ENCODE measurements at regions not wholly inside any gene's neighbourhood (a gene's known extent, or its start where the extent isn't known, plus 50 kb on each side); places are given as distances from the start of the nearest gene placed in this dataset.
"Not testable (repeated sequence)": the region's sequence is repeated elsewhere in the genome, so short reads cannot be mapped to it uniquely, and the experiment has no call there.

DNA sequence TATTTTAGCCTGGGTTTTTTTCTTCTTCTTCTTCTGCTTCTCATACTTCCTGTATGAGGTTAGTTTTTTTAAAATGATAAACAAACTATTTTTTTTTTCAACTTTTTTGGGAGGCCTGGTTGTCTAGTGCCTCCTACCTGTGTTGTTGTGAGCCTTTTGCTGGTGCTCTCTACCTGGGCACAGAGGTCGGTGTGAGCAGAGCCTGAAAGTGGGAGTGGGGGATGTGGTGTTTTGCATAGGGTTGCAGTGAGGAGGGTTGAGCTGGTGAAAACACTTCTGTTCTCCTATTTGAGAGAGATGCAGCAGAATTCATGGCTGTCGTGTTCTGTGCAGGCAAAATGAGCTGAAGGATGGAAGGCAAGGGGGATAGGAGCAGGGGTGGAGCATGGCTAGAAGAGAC lies 232.7 kb upstream of the PLGLB2 start:
- not testable (repeated sequence) for DNase-seq (ENCODE audit: low spot score)

DNA sequence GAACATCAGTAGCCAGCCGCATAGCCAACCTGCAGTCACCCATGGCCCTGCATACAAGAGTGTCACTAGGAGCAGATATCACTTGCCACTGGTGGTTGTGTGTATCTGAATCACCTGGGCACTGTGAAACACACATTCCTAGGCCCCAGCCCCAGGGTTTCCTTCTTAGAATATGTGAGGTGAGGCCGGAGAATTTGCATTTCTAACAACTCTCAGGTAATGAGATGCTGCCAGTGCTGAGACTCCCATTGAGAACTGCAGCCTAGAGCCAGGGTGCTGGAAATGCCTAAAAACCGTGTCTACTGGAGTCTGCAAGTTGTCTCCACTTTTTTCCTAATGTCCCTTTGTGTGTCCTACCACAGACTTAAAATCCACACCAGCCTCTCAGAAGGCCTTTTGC lies 232.0 kb upstream of the PLGLB2 start:
- not testable (repeated sequence) for DNase-seq (ENCODE audit: low spot score)

DNA sequence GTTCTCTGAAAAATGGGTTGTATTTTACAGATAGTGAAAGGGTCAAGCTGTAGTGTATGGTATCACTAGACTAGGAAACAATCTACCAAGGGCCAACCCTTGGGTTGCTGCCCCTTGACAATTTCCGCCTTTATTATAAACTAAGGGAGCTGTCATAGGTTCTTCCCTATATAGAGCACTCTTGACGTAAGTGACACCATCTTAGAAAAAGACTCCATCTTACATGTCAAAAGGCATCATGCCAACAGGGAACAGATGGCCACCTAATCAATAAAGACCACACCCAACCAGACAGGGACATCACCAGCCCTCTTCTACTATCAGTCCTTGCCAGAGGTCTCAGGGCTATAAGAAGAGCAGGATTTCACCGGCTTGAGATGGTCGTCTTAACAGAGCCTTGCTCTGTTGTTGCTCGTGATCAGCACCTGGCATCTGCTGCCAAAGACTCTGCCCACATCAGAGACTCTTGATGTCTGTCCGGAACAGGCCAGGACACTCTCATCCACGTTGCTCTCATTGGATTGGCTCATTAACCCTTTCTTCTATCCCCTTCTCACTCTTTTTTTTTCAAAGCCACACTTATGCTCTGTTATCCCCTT lies 231.4 kb upstream of the PLGLB2 start:
- DNase-seq (ENCODE audit: low spot score), result not testable (repeated sequence)

- DNase-seq (ENCODE audit: low spot score), result not testable (repeated sequence)
Measured at GRCh38 chr2:87517438-87517837, 230.4 kb upstream of the PLGLB2 start.

DNA sequence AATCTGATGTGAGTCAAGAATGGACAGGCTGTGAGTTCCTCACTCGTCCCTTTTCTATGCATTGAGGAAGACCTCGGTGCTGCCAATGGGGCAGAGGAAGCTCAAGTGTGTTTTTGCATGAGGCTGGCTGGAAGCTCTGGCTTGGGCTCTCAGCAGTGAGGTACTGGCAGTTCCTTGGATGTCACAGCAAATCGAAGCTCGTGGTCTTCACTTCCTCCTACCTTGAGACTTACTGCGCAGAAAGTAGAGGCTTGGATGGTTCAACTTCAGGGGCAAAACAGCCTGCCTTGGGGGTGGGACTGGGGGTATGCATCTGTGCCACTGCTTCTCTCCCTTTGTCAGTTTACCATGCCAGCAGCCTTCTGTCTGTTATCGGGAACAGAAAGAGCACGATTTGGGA lies 229.8 kb upstream of the PLGLB2 start:
- DNase-seq (ENCODE audit: low spot score), result not testable (repeated sequence)

DNA sequence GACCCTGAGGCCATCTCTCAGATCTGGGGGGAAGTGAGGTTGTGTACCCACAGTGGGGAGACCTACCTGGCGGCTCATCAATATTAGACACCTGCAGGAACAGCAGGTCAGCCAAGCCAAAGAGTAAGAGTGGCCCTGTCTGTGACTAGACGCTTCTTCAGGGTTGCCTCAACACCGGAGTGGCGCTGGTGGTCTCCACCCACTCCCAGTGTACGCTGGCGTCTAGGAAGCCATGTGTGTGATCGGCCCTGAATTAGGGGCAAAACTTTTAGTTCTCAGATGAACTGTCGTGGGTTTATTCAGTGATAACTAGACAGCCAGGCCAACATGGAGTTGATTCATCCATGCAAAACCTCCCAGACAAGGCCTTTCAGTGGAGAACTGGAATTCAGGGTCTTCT lies 229.3 kb upstream of the PLGLB2 start:
- DNase-seq (ENCODE audit: low spot score), result not testable (repeated sequence)

DNA sequence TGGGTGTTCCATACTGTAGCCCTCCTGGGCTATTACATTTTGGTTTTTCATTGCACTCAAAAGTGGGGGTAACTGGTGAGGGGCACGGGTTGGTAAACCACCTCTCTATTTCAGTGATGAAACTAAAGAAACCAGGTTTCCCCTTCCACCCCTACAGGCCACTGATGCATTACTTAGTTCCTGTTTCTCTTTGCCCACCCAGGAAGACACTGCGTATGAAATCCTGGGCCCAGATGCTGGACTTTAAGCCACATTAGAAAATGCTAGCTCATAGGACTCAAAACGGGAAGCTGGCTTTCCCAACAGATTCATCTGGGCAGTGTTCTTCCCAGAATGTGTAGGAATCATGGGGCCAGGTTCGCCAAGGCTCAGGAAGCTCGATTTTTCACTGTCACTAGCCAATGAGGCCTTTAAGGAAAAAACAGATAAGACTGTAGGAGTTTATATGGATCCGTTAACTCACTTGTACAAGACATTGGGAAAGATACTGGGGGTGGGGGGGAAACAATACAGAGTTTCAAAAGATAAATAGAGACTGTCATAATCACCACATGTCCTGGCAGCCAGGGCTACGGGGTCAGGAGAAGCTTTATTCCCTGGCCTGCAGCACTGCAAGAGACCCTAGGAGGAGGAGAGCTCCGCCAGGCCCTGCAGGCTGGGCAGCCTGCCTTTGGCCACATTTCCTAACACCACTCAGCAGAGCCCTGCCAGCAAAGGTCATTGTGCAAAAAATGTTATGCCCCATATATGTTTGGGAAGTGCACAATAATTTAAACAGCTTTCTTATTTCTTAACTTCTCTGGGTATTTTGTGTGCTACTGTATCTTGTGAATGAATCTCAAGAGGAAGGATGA lies 228.5 kb upstream of the PLGLB2 start:
- not testable (repeated sequence) for DNase-seq (ENCODE audit: low spot score)

GRCh38 chr2:87521057-87521456 lies 226.8 kb upstream of the PLGLB2 start:
- not testable (repeated sequence) for DNase-seq (ENCODE audit: low spot score)

GRCh38 chr2:87521489-87521888 lies 226.4 kb upstream of the PLGLB2 start:
- not testable (repeated sequence) for DNase-seq (ENCODE audit: low spot score)

GRCh38 chr2:87524619-87525188 lies 223.2 kb upstream of the PLGLB2 start:
- not testable (repeated sequence) for DNase-seq (ENCODE audit: low spot score)

GRCh38 chr2:87525497-87525991 lies 222.3 kb upstream of the PLGLB2 start:
- not testable (repeated sequence) for DNase-seq (ENCODE audit: low spot score)

DNA sequence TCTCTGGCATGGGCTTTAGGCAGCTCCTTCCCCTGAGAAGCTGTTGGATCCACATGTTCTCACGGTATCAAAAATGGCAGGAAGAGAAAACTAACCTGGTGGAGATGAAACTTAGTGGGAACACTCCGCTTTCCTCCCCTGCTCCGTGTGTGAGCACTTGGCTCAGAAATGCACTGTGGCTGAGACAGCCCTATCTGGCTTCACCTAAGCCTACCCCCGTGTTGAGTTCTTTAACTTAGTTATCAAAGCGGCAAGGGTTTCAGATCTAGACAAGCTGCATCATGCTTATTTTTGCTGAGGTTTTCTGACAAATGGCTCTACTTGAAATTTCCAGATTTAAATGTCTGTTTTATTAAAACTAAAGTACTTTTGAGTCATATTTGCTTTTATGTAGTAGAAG lies 221.6 kb upstream of the PLGLB2 start:
- not testable (repeated sequence) for DNase-seq (ENCODE audit: low spot score)

DNA sequence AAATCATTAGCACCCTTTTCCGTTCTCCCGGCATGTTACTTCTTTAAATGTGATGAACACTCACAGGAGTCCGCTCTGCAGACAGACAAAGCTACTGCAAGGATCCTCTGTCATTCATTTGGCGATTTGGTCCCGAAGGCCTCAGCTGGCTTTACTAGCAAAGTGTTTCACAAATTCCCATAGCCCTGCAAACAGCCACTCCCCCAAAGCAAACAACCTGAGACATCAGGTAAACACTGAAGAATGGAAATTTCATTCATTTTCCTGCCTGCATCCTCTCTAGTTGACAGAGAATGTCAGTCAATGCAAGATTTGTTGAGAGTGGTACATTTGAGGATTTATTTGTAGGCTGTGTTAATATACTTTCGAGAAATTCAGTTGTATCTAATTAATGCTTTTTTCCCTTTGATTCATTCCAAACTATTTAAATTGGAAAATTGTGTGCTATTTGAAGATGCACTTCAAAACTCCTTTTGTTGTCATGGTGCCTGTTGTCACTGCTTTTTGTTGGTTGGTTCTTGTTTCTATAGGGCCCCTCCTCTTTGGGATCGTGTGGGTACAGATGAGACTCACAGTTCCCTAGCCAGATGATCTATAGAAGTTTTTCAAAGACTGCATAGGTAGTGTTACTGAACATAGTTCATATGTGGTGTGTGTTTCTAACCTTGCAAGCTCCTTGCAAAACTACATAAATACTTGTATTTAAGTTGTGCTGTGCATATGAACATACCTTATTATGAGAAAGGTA lies 215.7 kb upstream of the PLGLB2 start:
- not testable (repeated sequence) for DNase-seq (ENCODE audit: low spot score)

DNA sequence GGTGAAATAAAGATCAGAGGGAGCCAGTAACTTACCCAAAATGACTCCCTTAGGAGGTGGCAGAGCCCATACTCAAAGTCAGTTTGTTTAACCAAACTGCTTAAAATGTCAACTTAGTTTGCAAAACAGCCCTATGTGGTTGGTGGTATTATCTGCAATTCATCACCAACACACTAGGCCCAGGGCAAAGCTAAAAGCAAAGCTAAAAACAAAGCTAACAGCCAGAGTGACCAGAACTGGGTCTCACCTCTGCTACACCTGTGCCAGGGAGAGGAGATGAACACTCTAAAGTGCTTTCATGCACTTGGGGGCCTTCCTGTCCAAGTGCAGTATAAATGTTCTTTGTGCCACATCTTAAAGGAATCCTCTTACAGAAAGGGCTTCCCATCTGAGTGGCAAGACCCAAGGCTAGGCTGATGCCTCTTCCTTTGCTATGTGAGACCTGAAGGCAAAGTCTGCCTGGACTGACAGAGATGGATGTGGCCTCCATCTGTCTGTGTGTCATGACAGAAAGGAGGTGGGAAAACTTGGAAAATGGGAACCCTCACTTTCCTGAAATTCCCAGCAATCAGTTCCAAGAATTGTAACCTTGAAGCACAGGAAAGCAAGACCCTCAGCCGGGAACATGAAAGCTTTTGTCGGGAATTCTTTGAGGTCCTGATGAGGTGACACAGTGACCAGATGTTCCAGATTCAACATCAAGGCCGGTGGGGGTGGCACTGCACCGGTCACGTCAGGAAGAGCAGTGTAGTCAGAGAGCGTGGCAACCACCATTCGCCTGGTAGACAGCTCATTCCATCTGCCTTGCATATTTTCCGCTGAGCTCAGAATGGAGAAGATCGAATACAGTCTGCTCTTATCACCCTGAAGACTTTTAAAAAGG lies 214.3 kb upstream of the PLGLB2 start:
- DNase-seq (ENCODE audit: low spot score), result not testable (repeated sequence)

GRCh38 chr2:87534273-87534889 lies 213.5 kb upstream of the PLGLB2 start:
- not testable (repeated sequence) for DNase-seq (ENCODE audit: low spot score)

DNA sequence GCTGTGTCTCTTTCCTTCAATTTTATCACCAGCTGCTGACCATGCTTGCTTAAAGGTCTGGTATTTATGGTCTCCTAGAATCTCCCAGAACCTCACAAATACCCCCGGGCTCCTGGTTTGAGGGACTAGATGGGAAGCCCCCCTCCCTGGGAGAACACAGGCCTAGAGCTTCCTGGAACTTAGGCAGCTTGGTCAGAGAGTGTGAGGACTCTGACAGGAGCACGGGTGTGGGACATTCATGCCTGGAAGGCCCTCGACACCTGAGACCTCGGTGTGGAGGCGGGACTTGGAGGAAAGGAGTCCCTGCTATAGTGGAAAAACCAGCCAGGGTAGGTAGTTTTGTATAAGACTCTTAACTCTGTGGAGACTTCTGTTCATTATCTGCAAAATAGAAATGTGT lies 211.5 kb upstream of the PLGLB2 start:
- DNase-seq (ENCODE audit: low spot score), result not testable (repeated sequence)

DNA sequence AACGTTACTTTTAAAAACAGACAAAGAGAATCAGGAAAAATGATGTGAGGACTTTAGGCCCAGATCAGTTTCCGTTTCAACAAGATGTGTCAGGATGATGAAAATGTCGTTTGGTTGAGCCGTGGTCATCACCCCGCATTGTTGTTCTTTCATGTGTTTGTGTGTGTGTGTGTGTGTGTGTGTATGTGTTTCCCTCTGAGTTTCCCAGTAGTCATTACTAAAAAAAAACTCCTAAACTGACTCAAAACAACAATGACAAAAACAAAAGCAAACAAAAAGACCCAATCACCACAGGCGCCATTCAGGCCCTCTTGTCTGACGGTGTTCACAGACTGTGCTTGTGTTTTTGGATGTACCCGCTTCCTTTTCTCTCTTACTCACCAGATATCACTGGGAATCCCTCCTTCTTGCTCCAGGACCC lies 210.6 kb upstream of the PLGLB2 start:
- DNase-seq (ENCODE audit: low spot score), result not testable (repeated sequence)

DNA sequence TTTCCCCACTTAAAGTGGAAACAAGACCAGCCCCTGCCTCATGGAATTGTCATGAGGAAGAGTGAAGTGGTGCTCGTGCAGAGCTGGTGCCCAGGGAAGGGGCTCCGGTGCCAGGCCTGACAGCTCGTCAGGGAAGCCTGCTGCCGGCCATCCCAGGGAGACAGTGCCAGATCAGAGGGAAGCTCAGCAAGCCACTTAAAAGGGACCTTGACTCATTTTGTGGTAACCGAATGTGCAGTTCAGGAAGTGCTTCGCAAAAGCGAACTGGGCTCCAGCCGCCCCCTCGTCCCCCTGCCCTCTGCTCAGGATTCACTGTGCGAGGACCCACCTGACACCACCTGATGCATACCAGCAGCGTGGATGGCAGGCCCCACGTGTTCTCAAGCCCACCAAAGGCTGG lies 209.6 kb upstream of the PLGLB2 start:
- DNase-seq (ENCODE audit: low spot score), result not testable (repeated sequence)

DNA sequence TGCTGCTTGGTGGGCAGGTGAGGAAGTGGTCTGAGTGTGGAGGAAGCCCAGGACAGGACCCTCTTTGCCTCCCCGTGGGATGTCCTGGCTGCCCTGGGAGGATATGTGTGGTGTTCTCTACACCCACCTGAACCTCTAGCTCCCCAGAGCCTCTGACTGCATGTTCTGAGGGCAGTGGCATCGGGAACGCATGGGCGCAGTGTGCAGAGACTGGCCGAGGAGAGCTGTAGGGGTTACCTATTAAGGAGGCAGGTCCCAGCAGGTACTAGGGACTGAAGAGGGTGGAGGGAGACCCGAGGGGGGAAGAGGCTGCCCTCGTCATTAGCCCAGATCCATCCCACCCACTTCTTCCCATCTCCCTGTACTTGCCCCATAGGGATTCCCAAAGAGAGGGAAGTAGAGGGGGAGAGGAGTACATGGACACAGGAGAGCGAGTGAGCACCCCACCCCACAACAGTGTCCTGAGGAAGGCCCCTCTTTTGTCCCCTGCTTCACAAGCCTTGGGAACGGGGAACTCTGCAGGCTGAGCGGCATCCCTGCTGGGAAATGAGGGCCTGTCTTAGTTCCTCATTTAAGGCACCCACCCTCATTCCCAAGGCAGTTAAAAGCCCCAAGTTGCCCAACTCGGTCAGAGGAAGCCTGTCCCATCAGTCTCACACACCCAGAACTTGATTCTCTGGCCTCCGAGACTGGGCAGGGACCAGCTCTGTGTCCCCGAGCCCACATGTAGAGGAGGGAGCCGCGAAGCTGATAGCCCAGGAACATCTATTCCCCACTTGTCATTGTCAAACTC lies 208.5 kb upstream of the PLGLB2 start:
- DNase-seq (ENCODE audit: low spot score), result not testable (repeated sequence)

GRCh38 chr2:87540242-87540641 lies 207.6 kb upstream of the PLGLB2 start:
- not testable (repeated sequence) for DNase-seq (ENCODE audit: low spot score)

Data from germinal center (tissue), 1 donor.